Stimulated activated naive CD4-positive, alpha-beta T cell (primary cell): ENCODE measurements at regions not wholly inside any gene's neighbourhood (a gene's known extent, or its start where the extent isn't known, plus 50 kb on each side); places are given as distances from the start of the nearest gene placed in this dataset.

Experiments
- DNase-seq, 6 experiments: peaks; one replicate each; lab custom pipeline; 2025; lab: John Stamatoyannopoulos, UW

- DNase-seq, result no peak
These were observed 362.4 kb upstream of the ZNF385D start for GRCh38 chr3:22113453-22113852.

GRCh38 chr3:22115581-22115980 lies 364.6 kb upstream of the ZNF385D start:
- DNase-seq, result no peak

- no peak for DNase-seq
These were observed 366.1 kb upstream of the ZNF385D start for GRCh38 chr3:22117091-22117490.

- no peak for DNase-seq
These were observed 366.8 kb upstream of the ZNF385D start for GRCh38 chr3:22117751-22118346.

- DNase-seq, result no peak
These were observed 367.5 kb upstream of the ZNF385D start for GRCh38 chr3:22118542-22118941.

GRCh38 chr3:22121068-22121701 lies 370.2 kb upstream of the ZNF385D start:
- no peak for DNase-seq

- no peak for DNase-seq
These were observed 371.6 kb upstream of the ZNF385D start for GRCh38 chr3:22122567-22122966.

- DNase-seq, result no peak
These were observed 378.1 kb upstream of the ZNF385D start for GRCh38 chr3:22129101-22129500.

- no peak for DNase-seq
These were observed 390.8 kb upstream of the ZNF385D start for GRCh38 chr3:22141769-22142168.

GRCh38 chr3:22147161-22147560 lies 396.2 kb upstream of the ZNF385D start:
- no peak for DNase-seq

GRCh38 chr3:22156868-22157267 lies 405.9 kb upstream of the ZNF385D start:
- no peak for DNase-seq

GRCh38 chr3:22157848-22158247 lies 406.8 kb upstream of the ZNF385D start:
- DNase-seq, result no peak

GRCh38 chr3:22159004-22159695 lies 408.1 kb upstream of the ZNF385D start:
- no peak for DNase-seq

GRCh38 chr3:22161315-22161714 lies 410.3 kb upstream of the ZNF385D start:
- no peak for DNase-seq

GRCh38 chr3:22170370-22170769 lies 419.4 kb upstream of the ZNF385D start:
- no peak for DNase-seq

GRCh38 chr3:22172964-22173363 lies 422.0 kb upstream of the ZNF385D start:
- no peak for DNase-seq

GRCh38 chr3:22175947-22176346 lies 424.9 kb upstream of the ZNF385D start:
- no peak for DNase-seq

- no peak for DNase-seq
These were observed 425.9 kb upstream of the ZNF385D start for GRCh38 chr3:22176911-22177310.

GRCh38 chr3:22189616-22190015 lies 438.6 kb upstream of the ZNF385D start:
- no peak for DNase-seq

GRCh38 chr3:22199095-22199494 lies 448.1 kb upstream of the ZNF385D start:
- no peak for DNase-seq

- no peak for DNase-seq
These were observed 457.8 kb upstream of the ZNF385D start for GRCh38 chr3:22208844-22209243.

- no peak for DNase-seq
These were observed 458.6 kb upstream of the ZNF385D start for GRCh38 chr3:22209578-22209977.

GRCh38 chr3:22210693-22211092 lies 459.7 kb upstream of the ZNF385D start:
- DNase-seq, result no peak

- DNase-seq, result no peak
These were observed 465.6 kb upstream of the ZNF385D start for GRCh38 chr3:22216601-22217000.
